Naive thymus-derived CD4-positive, alpha-beta T cell (primary cell): ENCODE measurements at regions not wholly inside any gene's neighbourhood (a gene's known extent, or its start where the extent isn't known, plus 50 kb on each side); places are given as distances from the start of the nearest gene placed in this dataset.

Experiments
- ATAC-seq: fragments of 150-1000 bp; cut with Tn5 transposase; 2 replicates; pipeline ENCODE4 v1.10.0; 2021; ENCODE audit warnings: mild to moderate bottlenecking, moderate library complexity
- CTCF ChIA-PET: fragments of 350-600 bp; sonication (Branson Sonifier 250); formaldehyde crosslinking; loops from one replicate; lab custom pipeline; 2021; ENCODE audit warnings: antibody characterized with exemption; lab: Charles Lee
- POLR2A ChIA-PET: fragments of 350-600 bp; sonication (Branson Sonifier 250); formaldehyde crosslinking; loops from one replicate; lab custom pipeline; 2021; ENCODE audit warnings: antibody characterized with exemption, inconsistent platforms; lab: Charles Lee
- DNase-seq, 9 donors: peaks; one replicate each; pipeline versions ENCODE4 v3.0.0 to v3.0.0-alpha.2; 2020 to 2022; ENCODE audit warnings: mixed read lengths in 1 of 9
- H3K27ac ChIP-seq: one replicate; pipeline ENCODE4 v1.7.0; 2013; ENCODE audit warnings: mild to moderate bottlenecking, low read depth, low read length, moderate library complexity
- H3K27me3 ChIP-seq, 2 donors: one replicate each; pipeline ENCODE4 v1.7.0; 2013; ENCODE audit warnings: low read length in 2 of 2, mild to moderate bottlenecking in 2 of 2, moderate library complexity in 2 of 2; ENCODE audit not compliant: control insufficient read depth in 2 of 2, insufficient read depth in 2 of 2
- H3K36me3 ChIP-seq, 3 experiments: 1 replicate in 2 of 3; 2 replicates in 1 of 3; pipeline ENCODE4 v1.7.0; 2013; ENCODE audit warnings: low read length in 3 of 3, mild to moderate bottlenecking in 3 of 3, moderate library complexity in 1 of 3; ENCODE audit not compliant: insufficient read depth in 3 of 3, control insufficient read depth in 2 of 3
- H3K4me1 ChIP-seq, 2 donors: one replicate each; pipeline ENCODE4 v1.7.0; 2013; ENCODE audit warnings: low read length in 2 of 2, mild to moderate bottlenecking in 2 of 2, moderate library complexity in 1 of 2; ENCODE audit not compliant: control insufficient read depth in 2 of 2, insufficient read depth in 2 of 2
- H3K4me3 ChIP-seq: 2 replicates; pipeline ENCODE4 v1.7.0; 2013; ENCODE audit warnings: mild to moderate bottlenecking, low read length
- H3K9me3 ChIP-seq, 3 experiments: 1 replicate in 2 of 3; 2 replicates in 1 of 3; pipeline ENCODE4 v1.7.0; 2013; ENCODE audit warnings: low read length in 3 of 3; ENCODE audit not compliant: control insufficient read depth in 2 of 3
- H3K27ac Mint-ChIP-seq, 9 donors: one replicate each; pipeline ENCODE4 v1.8.0; 2020 to 2022; ENCODE audit warnings: mixed read lengths in 9 of 9, mild to moderate bottlenecking in 8 of 9, moderate library complexity in 5 of 9, inconsistent platforms in 2 of 9
- H3K27me3 Mint-ChIP-seq, 5 donors: one replicate each; pipeline ENCODE4 v1.8.0; 2021 to 2022; ENCODE audit warnings: mixed read lengths in 5 of 5, mild to moderate bottlenecking in 1 of 5
- H3K36me3 Mint-ChIP-seq, 5 donors: one replicate each; pipeline ENCODE4 v1.8.0; 2020 to 2022; ENCODE audit warnings: mixed read lengths in 5 of 5, mild to moderate bottlenecking in 3 of 5, inconsistent platforms in 1 of 5
- H3K4me1 Mint-ChIP-seq, 7 donors: one replicate each; pipeline ENCODE4 v1.8.0; 2020 to 2022; ENCODE audit warnings: mixed read lengths in 7 of 7, mild to moderate bottlenecking in 3 of 7, inconsistent platforms in 1 of 7
- H3K4me3 Mint-ChIP-seq, 10 donors: one replicate each; pipeline ENCODE4 v1.8.0; 2020 to 2022; ENCODE audit warnings: mild to moderate bottlenecking in 10 of 10, mixed read lengths in 10 of 10, moderate library complexity in 6 of 10, inconsistent platforms in 2 of 10
- H3K9me3 Mint-ChIP-seq, 11 donors: one replicate each; pipeline ENCODE4 v1.8.0; 2020 to 2022; ENCODE audit warnings: mixed read lengths in 11 of 11, mild to moderate bottlenecking in 4 of 11, inconsistent platforms in 1 of 11, moderate library complexity in 1 of 11
- intact Hi-C, 2 donors: fragments of 100-400 bp; cut with micrococcal nuclease; formaldehyde crosslinking; loops; one replicate each; pipeline ENCODE4 v1.15.1; 2023

DNA sequence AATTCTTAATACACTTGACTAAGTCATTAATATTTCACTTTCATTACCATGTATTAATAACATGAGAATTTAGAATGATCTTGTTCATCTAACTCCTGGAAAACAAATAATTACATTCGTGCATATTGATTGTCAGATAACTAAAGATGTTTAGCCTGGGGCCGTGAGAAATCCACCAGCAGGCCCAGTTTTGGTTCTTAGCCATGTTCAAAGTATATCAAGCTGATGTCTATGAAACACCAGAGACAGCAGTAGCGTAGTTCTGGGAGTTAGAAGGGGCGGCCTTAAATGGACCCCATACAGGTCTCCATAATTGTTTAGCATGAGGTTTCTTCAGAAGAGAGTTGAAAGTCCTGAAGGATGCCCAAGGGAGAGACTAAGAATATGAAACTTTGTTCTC, 103.6 kb upstream of the DPH6 start:
- Histone ChIP-seq H3K27ac (no peak overlapping the region), H3K27me3 (no peaks in the 10 kb centered on the region), H3K4me1 (no peaks in the 10 kb centered on the region), H3K9me3 (no peaks in the 10 kb centered on the region), H3K36me3 (no peaks in the 10 kb centered on the region), H3K4me3 (no peak overlapping the region)
- no peaks in the 10 kb centered on the region for H3K4me1 Mint-ChIP-seq
- ChIA-PET POLR2A (no interaction called here), CTCF (no interaction called here)
- DNase-seq (no peak), ATAC-seq (no peak)
- H3K9me3 Mint-ChIP-seq: peaks cover 0 to 11% (median 2%) of the 10 kb centered on the region in 11 donors
- H3K36me3 Mint-ChIP-seq: no peaks in the 10 kb centered on the region
- no peak overlapping the region for H3K4me3 Mint-ChIP-seq
- intact Hi-C loops: no loop called here
- H3K27ac Mint-ChIP-seq: no peak overlapping the region
- peaks cover 3 to 7% (median 5%) of the 10 kb centered on the region in 5 donors for H3K27me3 Mint-ChIP-seq

DNA sequence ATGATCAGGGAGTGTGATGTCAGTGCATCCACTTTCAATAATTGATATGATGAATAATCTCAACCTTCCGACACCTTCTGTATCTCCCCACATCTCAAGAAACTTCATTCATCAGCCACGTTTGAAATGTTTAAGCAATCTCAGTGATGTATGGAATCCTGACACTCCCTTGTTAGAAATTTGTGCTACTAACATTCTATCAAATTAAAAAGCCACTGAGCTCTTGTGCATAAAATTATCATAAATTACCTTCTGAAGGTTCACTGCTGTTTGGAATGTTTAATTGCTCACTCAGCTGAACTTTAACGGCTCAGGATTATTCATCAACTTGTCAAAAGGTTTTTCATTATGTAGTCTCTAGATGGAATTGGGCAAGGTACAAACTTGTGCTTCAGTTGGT, 108.4 kb upstream of the DPH6 start:
- Mint-ChIP-seq H3K27me3 (peaks cover 0 to 9% (median 4%) of the 10 kb centered on the region in 5 donors), H3K27ac (no peak overlapping the region), H3K4me3 (no peak overlapping the region), H3K36me3 (no peaks in the 10 kb centered on the region), H3K4me1 (peaks cover 0 to 3% (median 0%) of the 10 kb centered on the region in 7 donors), H3K9me3 (peaks cover 0 to 4% (median 0%) of the 10 kb centered on the region in 11 donors)
- no peaks in the 10 kb centered on the region for H3K9me3 ChIP-seq
- no peak overlapping the region for H3K4me3 ChIP-seq
- ATAC-seq: no peak
- ChIA-PET POLR2A (no interaction called here), CTCF (no interaction called here)
- no peaks in the 10 kb centered on the region for H3K36me3 ChIP-seq
- intact Hi-C loops: no loop called here
- no peak for DNase-seq
- H3K4me1 ChIP-seq: no peaks in the 10 kb centered on the region
- no peak overlapping the region for H3K27ac ChIP-seq
- no peaks in the 10 kb centered on the region for H3K27me3 ChIP-seq

DNA sequence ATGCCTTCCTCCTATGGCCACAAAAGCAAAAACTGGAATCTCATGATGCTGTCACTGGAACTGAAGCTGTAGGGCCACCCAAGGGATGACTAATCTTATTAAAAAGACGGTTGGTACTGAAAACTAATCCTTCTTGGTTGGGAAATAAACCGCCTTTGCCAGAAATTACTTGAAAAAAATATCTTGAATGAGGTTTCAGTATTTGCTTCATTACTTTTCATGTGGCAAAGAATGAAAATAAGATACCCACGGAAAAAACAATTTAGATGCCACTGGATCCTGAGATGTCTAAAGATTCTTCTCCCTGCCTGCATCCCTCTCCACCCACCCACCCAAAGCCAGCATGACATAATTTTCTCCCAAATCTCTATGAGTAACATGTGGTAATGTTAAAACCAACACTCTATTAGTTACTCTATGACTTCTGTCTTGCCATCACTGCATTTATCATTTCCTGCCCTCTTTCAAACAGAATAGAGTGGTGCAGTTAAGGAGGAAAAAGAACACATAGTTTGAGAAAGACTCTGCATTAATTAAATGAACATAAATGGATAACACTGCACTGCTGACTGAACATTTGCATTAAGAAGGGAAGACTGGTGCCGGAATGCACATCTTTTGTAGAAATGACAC, 111.8 kb upstream of the DPH6 start:
- POLR2A ChIA-PET: no interaction called here
- no peak overlapping the region for H3K27ac Mint-ChIP-seq
- peaks cover 3 to 15% (median 12%) of the 10 kb centered on the region in 5 donors for H3K27me3 Mint-ChIP-seq
- no peak overlapping the region for H3K4me3 Mint-ChIP-seq
- no peaks in the 10 kb centered on the region for H3K4me1 ChIP-seq
- no peaks in the 10 kb centered on the region for H3K36me3 Mint-ChIP-seq
- H3K4me1 Mint-ChIP-seq: peaks cover 0 to 3% (median 0%) of the 10 kb centered on the region in 7 donors
- no peaks in the 10 kb centered on the region for H3K27me3 ChIP-seq
- intact Hi-C loops: no loop called here
- H3K27ac ChIP-seq: no peak overlapping the region
- no peak overlapping the region for H3K4me3 ChIP-seq
- no peaks in the 10 kb centered on the region for H3K36me3 ChIP-seq
- no peak for ATAC-seq
- H3K9me3 ChIP-seq: no peaks in the 10 kb centered on the region
- CTCF ChIA-PET: no interaction called here
- DNase-seq: no peak
- H3K9me3 Mint-ChIP-seq: peaks cover 0 to 4% (median 0%) of the 10 kb centered on the region in 11 donors

DNA sequence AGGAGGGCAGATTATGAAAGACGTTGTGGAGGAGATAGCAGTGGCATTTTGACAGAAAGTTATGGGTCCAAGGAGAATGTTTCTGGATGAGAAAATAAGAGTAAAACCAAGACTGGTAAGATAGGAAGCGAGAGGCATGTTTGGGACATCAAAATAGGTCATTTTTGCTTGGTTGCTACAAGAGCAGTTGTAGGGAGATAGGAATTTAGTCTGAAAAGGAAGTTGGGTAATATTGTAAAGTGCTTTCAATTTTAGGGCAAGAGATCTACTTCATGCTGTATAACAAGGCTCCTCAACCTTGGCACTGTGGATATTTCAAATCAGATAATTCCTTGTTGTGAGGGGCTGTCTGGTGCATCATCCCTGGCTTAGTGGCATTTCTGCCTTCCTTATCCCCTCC, 118.0 kb upstream of the DPH6 start:
- Histone ChIP-seq H3K4me1 (no peaks in the 10 kb centered on the region), H3K27ac (no peak overlapping the region), H3K36me3 (no peaks in the 10 kb centered on the region), H3K9me3 (no peaks in the 10 kb centered on the region), H3K27me3 (no peaks in the 10 kb centered on the region), H3K4me3 (no peak overlapping the region)
- Mint-ChIP-seq H3K36me3 (no peaks in the 10 kb centered on the region), H3K27ac (no peak overlapping the region), H3K4me1 (peaks cover 0 to 5% (median 0%) of the 10 kb centered on the region in 7 donors), H3K27me3 (peaks cover 0 to 8% (median 7%) of the 10 kb centered on the region in 5 donors), H3K4me3 (no peak overlapping the region), H3K9me3 (peaks cover 0 to 2% (median 0%) of the 10 kb centered on the region in 11 donors)
- ATAC-seq (no peak), DNase-seq (no peak)
- intact Hi-C loops: no loop called here
- CTCF ChIA-PET: no interaction called here
- POLR2A ChIA-PET: no interaction called here

DNA sequence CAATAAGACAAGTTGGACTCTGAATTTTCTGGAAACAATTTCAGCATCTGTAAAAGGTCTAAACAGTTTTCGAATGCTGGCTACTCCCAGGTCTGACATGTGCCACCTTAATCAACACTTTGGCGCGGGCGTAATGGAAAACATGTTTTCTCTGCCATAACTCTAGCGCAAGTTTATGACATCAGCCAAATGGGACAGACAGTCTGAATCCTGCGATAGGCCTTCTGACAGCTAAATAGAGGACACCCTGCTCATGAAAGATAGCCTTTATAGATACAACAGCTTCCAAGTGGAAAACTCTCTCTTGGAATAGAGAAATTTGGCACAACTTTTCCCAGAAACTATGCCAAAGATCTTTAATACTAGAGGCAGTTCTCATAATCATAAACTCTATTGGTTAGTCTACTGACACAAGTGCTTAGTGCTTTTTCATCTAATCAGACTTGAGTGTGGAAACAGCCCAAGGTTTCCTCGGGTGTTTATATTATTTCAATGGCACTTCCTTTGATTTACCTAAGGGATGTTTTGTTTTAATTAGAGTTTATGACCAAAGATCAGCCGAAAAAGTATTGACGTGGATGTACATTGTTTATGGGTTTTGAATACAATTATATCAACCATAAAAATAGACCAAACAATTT, 120.1 kb upstream of the DPH6 start:
- POLR2A ChIA-PET: no interaction called here
- peaks cover 0 to 5% (median 0%) of the 10 kb centered on the region in 7 donors for H3K4me1 Mint-ChIP-seq
- ATAC-seq (no peak), DNase-seq (no peak)
- H3K27me3 ChIP-seq: no peaks in the 10 kb centered on the region
- H3K27ac Mint-ChIP-seq: no peak overlapping the region
- H3K27me3 Mint-ChIP-seq: peaks cover 0 to 23% (median 8%) of the 10 kb centered on the region in 5 donors
- no peak overlapping the region for H3K4me3 ChIP-seq
- H3K36me3 ChIP-seq: no peaks in the 10 kb centered on the region
- H3K36me3 Mint-ChIP-seq: no peaks in the 10 kb centered on the region
- no peak overlapping the region for H3K27ac ChIP-seq
- CTCF ChIA-PET: no interaction called here
- H3K4me1 ChIP-seq: no peaks in the 10 kb centered on the region
- H3K4me3 Mint-ChIP-seq: no peak overlapping the region
- H3K9me3 Mint-ChIP-seq: peaks cover 0 to 3% (median 0%) of the 10 kb centered on the region in 11 donors
- intact Hi-C loops: no loop called here
- H3K9me3 ChIP-seq: no peaks in the 10 kb centered on the region

DNA sequence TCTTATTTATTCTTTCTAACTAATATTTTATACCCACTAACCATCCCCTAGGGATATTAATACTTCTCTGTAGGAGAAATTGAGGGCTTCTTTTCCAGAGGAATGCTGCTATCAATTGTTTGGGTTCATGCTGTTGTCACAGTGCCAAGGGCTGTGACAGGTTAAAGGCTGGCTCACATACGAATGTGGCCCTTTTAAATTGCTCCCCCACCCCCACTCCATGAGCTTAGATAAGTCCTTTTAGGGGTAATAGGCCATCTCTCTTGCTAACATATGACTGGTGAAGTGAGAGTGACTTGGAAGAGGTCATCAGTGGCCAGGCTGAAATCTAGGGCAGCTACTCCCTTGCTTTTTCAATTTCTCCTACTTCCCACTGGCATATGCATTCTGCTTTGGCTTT, 121.9 kb upstream of the DPH6 start:
- Histone ChIP-seq H3K4me1 (no peaks in the 10 kb centered on the region), H3K4me3 (no peak overlapping the region), H3K36me3 (no peaks in the 10 kb centered on the region), H3K9me3 (no peaks in the 10 kb centered on the region), H3K27me3 (no peaks in the 10 kb centered on the region), H3K27ac (no peak overlapping the region)
- intact Hi-C loops: no loop called here
- Mint-ChIP-seq H3K27ac (no peak overlapping the region), H3K36me3 (no peaks in the 10 kb centered on the region), H3K9me3 (peaks cover 0 to 3% (median 0%) of the 10 kb centered on the region in 11 donors), H3K4me3 (no peak overlapping the region), H3K27me3 (peaks cover 0 to 18% (median 5%) of the 10 kb centered on the region in 5 donors), H3K4me1 (peaks cover 0 to 10% (median 2%) of the 10 kb centered on the region in 7 donors)
- CTCF ChIA-PET: no interaction called here
- POLR2A ChIA-PET: no interaction called here
- no peak for DNase-seq
- ATAC-seq: no peak

DNA sequence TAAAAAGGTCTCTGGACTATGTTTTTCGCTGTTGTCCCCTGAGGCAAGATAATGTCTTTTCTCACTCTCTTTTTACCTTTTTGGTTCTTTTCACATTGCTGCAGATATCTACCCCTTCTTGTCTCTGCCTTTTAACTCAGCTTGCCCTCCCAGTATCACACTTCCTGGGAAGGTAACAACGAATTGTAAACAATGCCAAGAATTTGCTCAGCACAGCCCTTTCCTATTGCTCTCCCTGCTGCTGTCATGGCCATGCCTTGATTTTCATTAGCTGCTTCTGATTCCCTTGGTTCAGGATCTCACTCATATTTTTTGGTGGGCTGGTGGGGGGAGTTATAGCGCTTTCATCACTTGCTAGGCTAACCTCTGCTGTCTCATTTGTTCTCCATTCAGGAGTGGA, 123.1 kb upstream of the DPH6 start:
- H3K4me1 ChIP-seq: no peaks in the 10 kb centered on the region
- no peaks in the 10 kb centered on the region for H3K36me3 ChIP-seq
- Mint-ChIP-seq H3K4me3 (no peak overlapping the region), H3K27ac (no peak overlapping the region), H3K9me3 (peaks cover 0 to 3% (median 0%) of the 10 kb centered on the region in 11 donors), H3K4me1 (peaks cover 0 to 16% (median 5%) of the 10 kb centered on the region in 7 donors), H3K27me3 (peaks cover 2 to 18% (median 5%) of the 10 kb centered on the region in 5 donors), H3K36me3 (no peaks in the 10 kb centered on the region)
- H3K27me3 ChIP-seq: no peaks in the 10 kb centered on the region
- no peak overlapping the region for H3K27ac ChIP-seq
- H3K9me3 ChIP-seq: no peaks in the 10 kb centered on the region
- POLR2A ChIA-PET: no interaction called here
- H3K4me3 ChIP-seq: no peak overlapping the region
- no peak for ATAC-seq
- DNase-seq: no peak
- intact Hi-C loops: no loop called here
- CTCF ChIA-PET: no interaction called here
